H1 (cell line): ENCODE measurements at regions not wholly inside any gene's neighbourhood (a gene's known extent, or its start where the extent isn't known, plus 50 kb on each side); places are given as distances from the start of the nearest gene placed in this dataset.

Experiments
- ATF3 ChIP-seq: IDR thresholded peaks from 2 replicates; pipeline ENCODE4 v1.6.1; 2011; ENCODE audit warnings: low read depth, mild to moderate bottlenecking, low read length; ENCODE audit not compliant: insufficient read depth
- CBX5 ChIP-seq: fragments of 300-800, 300-1000 bp; sonication (generic); IDR thresholded peaks from 2 replicates; pipeline ENCODE4 v1.7.1; 2016; ENCODE audit warnings: antibody characterized with exemption, low read length, low read depth
- POLR2AphosphoS5 ChIP-seq: IDR thresholded peaks from 2 replicates; pipeline ENCODE4 v1.6.1; 2011; ENCODE audit warnings: low read depth, low read length
- RAD21 ChIP-seq, 2 experiments: IDR thresholded peaks in 1 of 2; conservative IDR thresholded peaks in 1 of 2; 2 replicates each; pipeline ENCODE4 v1.6.1; 2011; ENCODE audit warnings: low read depth in 2 of 2, low read length in 2 of 2, improper control_type of control experiment in 1 of 2, inconsistent platforms in 1 of 2, mild to moderate bottlenecking in 1 of 2, moderate library complexity in 1 of 2
- RFX5 ChIP-seq: IDR thresholded peaks from 2 replicates; pipeline ENCODE4 v1.6.1; 2011; ENCODE audit warnings: low read depth, low read length, improper control_type of control experiment, borderline replicate concordance
- SUZ12 ChIP-seq: fragments of 200-600 bp; sonication (generic); IDR thresholded peaks from 2 replicates; pipeline ENCODE4 v1.6.1; 2012; ENCODE audit warnings: mild to moderate bottlenecking, inconsistent platforms, low read length, moderate library complexity, mixed read lengths
- ZNF274 ChIP-seq: IDR thresholded peaks from 2 replicates; pipeline ENCODE4 v1.7.0; 2012; ENCODE audit warnings: low read length, borderline replicate concordance; ENCODE audit errors: extremely low read depth

- no peak for TF ChIP-seq RAD21 (IDR thresholded peaks at IDR 0.05 in 1 of 2, conservative IDR thresholded peaks at IDR 0.05 in 1 of 2; ENCODE audit: low read depth in 2 of 2, low read length in 2 of 2)
- no peak for TF ChIP-seq SUZ12
- TF ChIP-seq POLR2AphosphoS5, result no peak
- no peak for TF ChIP-seq ATF3
- no peak for TF ChIP-seq RFX5
- no peak for TF ChIP-seq ZNF274
- no peak for TF ChIP-seq CBX5
These were observed 86.0 kb downstream of the MATN1 start for GRCh38 chr1:30637183-30637980.
